Mesenteric fat pad (tissue), 1 donor: ENCODE measurements at regions not wholly inside any gene's neighbourhood (a gene's known extent, or its start where the extent isn't known, plus 50 kb on each side); places are given as distances from the start of the nearest gene placed in this dataset.

Experiments used
- DNase-seq: peaks from one replicate; pipeline ENCODE4 v3.0.0-alpha.2; 2020; ENCODE audit warnings: low spot score
- donor health status: DM: yes; HTN: yes; CAD: no.

DNA sequence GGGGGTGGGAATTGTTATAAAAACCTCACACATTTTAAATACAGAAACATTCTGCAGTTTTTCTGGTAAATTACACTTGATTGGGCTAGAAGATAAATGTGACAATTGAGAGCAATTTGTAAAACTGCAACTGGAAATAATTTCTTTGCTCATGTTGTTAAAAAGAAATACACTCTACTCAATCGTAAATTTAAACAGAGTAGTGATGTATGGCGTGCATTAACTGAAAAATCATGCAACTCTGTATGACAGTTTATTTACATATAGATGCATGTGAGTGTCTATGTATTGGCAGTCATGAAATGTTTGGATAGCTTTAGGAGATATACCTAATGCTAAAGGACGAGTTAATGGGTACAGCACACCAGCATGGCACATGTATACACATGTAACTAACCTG is 554.9 kb downstream of the PRELID2 start:
- no peak for DNase-seq

DNA sequence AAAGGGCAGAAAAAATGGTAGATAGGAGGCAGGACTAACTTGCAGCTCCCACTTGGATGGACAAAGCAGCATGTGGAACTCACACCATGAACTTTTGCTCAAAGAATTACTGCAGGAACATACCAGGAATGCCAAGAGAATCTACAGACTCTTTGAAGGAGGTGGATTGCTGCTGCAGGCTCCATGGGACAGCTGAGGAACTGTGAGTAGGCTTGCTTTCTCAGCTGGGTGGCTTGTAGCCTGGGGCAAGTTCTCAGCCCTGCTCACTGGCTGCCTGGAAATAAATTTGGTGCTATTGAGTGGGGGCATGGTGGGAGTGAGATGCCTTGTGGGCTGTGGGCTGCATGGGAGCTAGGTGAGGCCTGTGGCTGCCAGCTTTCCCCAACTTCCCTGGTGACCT is 574.5 kb downstream of the PRELID2 start:
- DNase-seq = no peak

DNA sequence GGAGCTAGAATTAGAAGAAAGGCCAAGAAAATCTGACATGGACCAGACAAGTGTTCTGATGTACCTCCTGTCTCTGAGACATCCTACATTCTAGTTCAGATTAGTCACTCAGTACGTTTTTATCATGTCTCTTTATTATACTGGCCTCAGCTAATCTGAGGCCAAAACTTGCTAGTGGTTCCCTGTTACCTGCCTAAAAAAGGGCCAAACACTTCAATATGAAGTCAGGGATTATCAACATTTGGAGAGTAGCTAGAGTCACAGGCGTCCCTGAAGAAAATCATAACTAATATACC is 587.4 kb downstream of the PRELID2 start:
- DNase-seq = no peak

DNA sequence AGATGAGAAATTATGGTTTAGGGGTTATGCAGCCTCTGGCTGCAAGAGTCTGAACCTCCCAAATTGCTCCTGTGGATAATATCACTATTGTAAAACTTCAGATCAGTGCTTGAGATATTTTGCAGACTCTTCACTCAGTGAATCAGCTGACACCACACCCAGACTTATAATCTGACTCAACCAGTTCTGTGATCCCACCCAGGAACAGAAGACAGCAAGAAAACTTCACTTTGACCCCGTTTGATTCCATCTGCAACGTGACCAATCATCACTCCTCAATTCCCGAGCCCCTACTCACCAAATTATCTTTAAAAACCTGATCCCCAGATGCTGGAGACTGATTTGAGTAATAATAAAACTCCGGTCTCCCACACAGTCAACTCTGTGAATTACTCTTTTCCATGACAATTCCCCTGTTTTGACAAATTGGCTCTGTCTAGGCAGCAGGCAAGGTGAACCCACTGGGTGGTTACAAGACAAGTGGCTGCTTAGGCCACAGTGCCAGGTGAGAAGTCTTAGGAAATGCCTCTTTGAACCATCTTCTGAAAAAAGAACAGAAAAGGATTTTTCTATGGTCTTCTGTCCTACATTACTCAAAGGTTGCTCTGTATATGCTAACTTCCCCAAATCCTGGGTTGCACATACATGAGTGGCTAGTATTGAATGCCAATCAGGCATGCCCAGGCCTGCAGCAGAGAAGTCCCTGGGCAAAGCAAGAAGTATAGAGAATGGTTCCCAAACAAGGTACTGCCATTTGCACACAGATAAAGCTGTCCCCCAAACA is 588.0 kb downstream of the PRELID2 start:
- DNase-seq = no peak

DNA sequence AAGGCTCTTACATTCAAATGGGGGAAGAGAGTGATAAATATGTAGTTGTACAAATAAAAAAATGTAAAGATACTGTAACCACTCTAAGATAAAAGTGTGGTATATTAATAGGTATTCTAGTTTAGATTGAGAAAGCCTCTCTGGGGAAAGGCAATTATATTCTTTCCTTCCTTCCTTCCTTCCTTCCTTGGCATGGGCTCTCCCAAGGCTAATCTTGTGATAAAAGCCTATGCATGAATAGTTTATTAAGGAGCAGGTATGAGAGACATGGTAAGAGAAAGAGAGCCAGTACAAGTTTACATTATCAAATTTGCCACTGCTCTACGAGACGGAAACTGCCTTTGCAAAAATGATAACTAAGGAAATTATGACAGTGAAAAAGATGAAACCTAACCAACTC is 588.8 kb downstream of the PRELID2 start:
- DNase-seq = no peak

DNA sequence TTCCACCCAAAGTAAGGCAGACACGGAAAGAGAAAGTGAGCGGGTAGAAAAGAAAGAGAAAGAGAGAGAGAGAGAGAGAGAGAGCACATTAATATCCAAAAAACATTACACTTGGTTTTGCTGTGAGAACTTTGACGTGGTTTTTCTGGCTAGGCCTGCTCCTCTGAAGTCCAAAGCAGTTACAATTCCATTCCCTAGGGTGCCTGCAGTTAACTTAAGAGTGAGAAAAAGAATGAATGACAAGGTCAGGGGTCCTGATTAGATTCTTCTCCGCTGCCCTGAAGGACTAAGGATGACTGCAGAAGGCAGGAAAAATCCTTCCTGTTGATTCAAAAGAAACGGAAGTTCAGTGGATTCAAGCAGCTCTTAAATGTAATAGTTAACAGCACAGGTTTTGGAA is 589.8 kb downstream of the PRELID2 start:
- DNase-seq = no peak

DNA sequence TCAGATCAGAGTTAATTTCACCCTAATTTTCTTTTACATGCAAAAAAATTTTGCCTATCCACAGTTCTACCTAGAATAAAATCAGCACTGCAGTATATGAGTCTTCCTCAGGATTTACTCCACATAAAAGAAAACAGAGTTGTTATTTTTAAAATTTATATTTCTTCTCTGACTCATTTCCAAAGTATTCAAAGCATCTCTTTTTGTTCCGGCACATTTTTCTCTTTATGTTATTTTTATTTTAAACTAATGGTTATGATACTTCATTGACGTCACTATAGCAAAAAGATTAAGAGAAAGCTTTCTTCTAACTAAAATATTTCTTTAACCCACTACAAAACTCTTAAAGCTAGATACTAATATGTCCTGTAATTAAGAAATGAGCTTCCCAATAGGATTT is 590.4 kb downstream of the PRELID2 start:
- DNase-seq = no peak

DNA sequence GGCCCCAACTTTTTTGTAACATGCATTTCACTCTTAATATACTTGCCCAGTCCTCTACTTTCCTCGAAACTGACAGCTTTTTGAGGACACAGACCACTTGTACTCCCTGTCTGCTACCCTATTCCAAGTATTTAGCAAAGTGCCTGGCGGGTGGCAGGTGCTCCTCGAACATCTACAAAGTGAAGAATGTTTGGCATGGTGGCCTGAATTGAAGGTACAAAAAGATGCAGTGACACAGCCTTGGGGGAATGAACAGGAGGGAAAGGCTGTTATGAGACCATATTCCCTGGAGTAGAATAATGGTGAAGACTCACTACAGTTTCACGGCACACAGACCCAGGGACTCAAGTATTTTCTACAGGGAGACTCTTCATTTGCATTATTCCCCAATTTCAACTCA is 590.9 kb downstream of the PRELID2 start:
- DNase-seq = no peak

DNA sequence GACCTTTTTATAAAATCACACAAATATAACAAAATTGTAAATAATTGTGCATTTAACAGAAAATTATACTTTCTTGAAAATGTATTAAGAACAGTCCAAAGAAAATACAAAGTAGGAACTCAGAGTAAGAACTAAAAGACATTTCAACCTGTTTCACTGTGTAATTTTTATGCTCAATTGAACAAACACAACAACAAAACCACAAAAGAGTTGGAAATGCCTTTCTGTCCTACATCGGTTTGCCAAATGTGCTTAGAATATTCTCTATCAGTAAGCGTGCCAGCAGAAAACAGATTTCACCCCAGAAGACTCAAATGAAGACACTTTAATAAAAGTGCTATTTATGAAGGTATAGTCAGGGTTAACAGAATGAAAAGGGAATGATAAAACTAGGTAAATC is 592.1 kb downstream of the PRELID2 start:
- DNase-seq = no peak

DNA sequence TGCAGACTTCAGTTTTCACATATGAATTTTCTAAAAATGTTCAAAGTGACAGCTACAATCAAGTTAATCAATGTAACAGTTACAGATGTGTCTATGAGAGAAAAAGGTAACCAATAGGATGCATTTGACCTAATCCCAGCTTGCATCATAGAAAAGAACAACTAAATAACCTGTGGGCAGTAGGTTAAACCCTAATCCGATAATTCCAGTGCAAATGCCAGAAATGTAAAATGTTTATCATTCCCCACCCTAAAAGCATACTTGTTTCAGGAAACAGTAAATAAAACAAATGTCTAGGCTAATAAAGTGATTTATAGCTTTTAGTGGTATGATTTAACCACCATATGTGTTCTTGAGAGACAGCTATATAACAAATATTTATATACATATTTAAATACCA is 592.6 kb downstream of the PRELID2 start:
- no peak for DNase-seq

DNA sequence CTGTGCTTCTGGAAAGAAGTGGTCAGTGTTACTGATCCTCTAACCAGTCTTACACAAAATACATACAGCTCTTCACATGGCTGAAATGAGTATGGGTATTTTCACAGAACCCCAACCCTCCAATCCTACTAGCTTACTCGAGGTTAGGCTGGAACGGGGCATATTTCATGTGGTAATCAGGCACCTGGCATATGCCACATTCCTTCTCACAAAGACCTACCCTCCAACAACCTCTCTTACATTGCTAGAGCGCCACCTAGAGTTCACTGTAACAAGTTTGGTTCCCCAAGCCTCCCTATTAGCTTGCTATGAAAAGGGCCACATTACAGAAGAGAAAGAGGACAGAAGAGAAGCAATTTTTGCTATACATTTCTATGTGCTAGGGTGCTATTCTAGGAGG is 597.3 kb downstream of the PRELID2 start:
- DNase-seq = no peak

DNA sequence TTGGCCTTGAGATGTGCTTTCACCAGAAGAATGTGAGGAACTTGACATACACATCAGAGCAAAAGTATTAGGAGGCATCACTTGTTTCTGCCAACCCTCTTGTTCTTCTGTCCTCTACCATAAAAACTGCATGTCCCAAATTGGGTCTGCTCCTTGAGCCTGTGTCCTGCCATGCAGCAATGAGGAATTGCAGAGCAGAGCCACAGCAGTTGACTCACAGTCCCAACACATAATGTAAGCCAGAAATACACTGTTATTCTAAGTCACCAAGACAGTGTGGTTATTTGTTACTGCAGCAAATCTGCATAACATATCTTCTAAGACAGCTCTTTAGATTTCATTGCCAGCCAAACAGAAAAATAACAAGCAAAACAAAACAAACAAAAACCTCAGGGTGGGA is 598.2 kb downstream of the PRELID2 start:
- DNase-seq = no peak

DNA sequence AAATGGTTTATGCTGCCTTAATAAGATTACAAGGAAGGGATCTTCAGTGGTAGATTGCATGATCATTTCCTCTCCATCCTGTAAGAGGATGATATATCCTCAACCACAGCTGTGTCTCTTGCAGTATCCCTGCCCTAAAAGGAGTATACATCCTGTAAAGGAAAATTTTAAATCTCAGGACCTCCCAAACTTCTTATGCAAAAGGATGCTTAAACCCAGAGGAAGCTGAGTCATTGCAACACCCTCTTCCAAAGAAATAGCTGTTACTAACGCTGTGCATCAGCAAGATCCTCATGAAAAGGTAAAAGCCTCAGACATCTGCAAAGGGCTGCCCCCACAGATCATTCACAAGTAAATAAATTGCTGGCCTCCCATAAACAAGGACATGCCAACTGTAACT is 599.0 kb downstream of the PRELID2 start:
- DNase-seq = no peak

DNA sequence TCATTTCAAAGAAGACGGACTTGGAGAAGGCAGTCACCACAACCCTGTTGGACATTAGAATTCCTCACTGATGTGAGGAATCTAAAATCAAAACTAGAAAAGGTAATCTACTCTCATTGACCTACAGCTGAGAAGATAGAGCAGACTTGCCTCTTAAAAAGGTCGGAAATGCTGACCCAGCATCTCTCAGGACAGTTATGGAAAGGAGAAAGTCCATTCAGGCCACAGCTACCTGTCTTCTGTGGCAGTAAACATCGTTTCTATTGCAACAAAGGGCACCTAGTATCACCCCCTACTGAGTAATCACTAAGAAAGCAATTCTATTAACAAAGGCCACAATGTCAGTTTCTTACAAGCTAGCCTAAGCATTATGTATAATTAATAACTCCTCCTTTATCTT is 601.7 kb downstream of the PRELID2 start:
- DNase-seq = no peak

DNA sequence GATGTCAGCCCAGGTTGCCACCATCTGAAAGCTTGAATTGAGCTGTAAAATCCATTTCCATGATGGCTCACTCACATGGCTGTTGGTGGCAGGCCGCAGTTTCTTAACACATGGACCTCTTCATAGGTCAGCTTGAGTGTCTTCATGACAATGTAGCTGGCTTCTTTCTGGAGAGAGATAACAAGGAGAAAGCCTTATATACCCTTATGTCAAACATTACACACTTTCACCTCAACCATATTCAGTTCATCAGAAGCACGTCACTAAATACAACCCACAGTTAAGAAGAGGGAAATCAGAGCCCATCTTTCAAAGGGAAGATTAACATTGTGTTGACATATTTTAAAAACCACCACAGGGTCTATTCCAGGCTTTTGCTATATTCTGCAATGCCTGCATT is 604.4 kb downstream of the PRELID2 start:
- no peak for DNase-seq

DNA sequence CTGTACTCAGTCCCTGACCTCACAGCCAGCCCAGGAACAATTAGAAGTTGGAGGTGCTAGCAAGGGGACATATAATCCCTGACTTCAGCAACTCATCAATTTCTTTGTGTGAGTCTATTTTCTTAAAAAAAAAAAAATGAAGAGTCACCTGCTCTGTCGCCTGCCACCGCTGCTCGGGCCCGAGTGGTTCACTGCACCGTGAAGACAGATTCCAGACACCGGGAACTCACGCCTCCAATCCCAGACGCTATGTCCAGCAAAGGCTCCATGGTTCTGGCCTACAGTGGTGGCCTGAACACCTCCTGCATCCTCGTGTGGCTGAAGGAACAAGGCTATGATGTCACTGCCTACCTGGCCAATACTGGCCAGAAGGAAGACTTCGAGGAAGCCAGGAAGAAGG is 606.6 kb downstream of the PRELID2 start:
- DNase-seq = no peak

DNA sequence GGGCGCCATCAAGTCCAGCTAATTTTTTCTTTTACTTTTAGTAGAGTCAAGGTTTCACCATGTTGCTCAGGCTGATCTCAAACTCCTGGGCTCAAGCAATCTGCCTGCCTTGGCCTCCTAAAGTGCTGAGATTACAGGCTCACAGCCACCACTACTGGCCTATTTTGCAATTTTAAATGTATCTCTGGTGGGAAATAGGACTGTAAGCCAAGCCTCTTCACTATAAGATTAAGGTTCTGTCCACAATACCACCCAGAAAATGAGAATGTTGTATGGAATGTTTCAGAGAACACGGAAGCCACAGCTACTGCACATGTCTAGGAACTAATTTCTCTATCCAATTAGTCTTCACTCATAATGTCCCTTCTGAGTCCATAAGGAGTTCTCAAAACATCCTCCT is 607.3 kb downstream of the PRELID2 start:
- DNase-seq = no peak

DNA sequence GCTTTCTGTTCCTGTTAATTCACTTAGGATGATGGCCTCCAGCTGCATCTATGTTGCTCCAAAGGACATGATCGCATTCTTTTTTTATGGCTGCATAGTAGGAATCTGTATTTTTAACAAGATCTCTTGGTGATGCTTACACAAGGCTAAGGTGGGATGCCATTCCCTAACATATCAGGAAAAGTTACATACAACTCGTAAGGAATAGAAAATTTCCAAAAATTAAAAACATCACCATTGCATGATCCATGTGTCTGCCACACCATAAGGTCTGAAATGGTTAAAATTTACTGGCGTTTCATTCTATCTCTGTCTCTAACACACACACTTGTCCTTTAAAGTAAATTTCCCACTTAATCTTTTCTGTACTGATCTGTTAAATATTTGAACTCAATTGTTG is 608.4 kb downstream of the PRELID2 start:
- DNase-seq = no peak

DNA sequence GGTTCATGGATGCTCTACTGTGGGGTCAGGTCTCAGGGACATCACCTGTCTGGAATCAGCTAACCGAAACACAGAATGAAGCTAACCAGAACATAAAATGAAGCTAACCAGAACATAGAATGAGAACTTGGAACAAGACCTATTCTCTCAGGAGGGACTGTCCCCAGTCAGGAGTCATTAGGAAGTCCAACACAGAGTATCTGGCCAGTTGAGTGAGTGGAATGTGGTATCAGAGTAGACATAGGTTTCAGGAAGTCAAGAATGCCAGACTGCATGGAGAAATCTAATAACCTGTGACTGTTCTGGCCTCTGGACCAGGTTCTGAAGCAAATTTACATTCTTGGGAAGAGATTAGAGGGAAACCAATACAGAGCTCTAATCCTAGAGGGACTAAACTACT is 609.6 kb downstream of the PRELID2 start:
- DNase-seq = no peak

DNA sequence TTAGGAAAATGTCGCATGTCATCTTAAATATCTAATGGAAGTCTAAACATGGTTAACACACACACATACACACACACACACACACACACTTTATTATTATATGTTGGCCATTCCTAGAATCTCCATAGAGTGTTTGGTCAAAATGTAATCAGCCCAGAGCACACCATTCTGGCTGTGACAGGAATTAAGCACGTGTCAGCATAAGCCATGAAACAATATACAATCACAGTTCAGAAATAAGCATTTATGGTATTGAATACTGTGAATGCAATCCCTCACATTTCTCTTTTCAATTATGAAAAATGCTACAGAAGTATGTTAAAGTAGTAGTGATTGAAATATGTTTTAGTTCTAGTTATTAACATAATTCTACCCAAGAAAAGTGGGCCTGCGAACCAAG is 611.6 kb downstream of the PRELID2 start:
- DNase-seq = no peak

DNA sequence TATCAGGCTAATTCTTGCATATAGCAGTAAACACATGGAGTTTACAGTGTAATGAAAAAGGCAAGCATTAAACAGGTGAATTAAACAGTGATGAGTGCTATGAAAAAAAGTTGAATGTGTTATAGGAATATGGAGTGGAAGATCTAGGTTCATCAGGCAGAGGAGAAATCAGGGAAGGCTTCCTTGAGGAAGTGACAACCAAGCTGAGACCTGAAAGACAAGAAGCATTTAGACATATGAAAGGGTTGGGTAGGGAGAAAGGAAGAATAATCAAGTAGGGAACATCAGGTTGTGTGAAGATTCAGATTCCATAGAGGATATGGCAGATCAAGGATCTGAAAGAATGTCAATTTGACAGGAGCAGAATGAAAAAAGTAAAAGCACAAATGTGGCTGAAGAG is 612.5 kb downstream of the PRELID2 start:
- no peak for DNase-seq

DNA sequence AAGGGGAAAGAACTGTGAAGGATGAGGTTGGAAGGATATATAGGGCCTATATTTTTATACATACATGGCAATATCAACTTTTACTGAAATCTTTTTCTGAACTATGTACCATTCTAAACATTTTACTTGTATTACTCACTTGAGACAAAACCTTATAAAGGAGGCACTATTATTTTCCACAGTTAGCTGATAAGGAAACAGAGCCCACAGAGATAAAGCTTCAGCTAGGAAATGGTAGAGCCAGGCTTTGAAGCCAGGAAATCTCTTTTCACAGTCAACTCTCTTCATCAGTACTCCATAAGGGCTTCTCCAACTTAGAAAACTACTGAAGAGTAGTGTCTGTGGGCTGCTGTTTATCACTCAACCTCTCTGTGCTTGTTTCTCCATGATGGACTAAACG is 613.7 kb downstream of the PRELID2 start:
- DNase-seq = no peak

DNA sequence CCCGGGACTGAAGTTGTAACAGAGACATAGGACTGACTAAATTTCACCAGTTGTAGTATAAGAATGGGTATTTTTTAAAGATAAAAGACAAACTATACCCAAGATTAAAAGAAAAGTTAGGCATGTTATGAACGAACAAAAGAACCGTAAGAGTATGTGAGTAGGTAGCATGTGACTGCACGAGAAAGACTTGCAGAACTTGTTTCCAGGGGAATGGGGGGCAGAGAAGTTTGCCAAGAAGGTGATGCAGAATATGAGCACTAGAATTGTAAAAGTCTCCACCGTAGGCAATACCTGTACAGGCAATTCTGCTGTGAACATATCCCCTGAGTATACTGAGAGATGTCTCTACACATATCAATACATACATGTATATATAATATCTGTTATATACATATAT is 614.7 kb downstream of the PRELID2 start:
- no peak for DNase-seq

DNA sequence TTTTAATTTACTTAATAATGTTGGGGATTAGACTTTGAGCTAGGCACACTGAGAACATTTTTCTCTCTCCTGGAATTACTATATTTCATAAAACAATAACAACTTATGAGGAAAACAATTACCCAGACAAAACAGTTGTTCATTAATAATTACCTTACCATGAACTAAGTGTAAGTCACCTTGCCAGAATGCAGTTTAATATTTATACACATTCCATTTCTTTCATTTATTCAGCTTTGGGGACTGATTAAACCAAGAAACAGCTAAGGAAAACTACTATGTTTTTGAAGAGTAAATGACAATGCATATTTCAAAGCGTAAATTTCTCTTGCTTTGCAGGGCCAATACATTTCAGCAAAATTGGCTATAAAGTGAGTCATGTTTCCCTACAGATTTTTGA is 616.2 kb downstream of the PRELID2 start:
- no peak for DNase-seq
